Neural cell (in vitro differentiated cells): ENCODE measurements at regions not wholly inside any gene's neighbourhood (a gene's known extent, or its start where the extent isn't known, plus 50 kb on each side); places are given as distances from the start of the nearest gene placed in this dataset.

Source experiments
- EP300 ChIP-seq: fragments of 450-650 bp; conservative IDR thresholded peaks from 2 replicates; pipeline ENCODE4 v1.6.1; 2014; ENCODE audit warnings: antibody characterized with exemption, mild to moderate bottlenecking, moderate library complexity; ENCODE audit not compliant: poor library complexity, severe bottlenecking
- MXI1 ChIP-seq: fragments of 450-650 bp; conservative IDR thresholded peaks from 2 replicates; pipeline ENCODE4 v1.6.1; 2014; ENCODE audit warnings: antibody characterized with exemption, mild to moderate bottlenecking; ENCODE audit not compliant: poor library complexity, severe bottlenecking
- TF ChIP-seq, protein P1 (sequence below): fragments of 450-650 bp; IDR thresholded peaks from 2 replicates; pipeline ENCODE4 v1.5.1; 2014; ENCODE audit warnings: antibody characterized with exemption, mild to moderate bottlenecking, moderate library complexity; ENCODE audit not compliant: poor library complexity, severe bottlenecking

DNA sequence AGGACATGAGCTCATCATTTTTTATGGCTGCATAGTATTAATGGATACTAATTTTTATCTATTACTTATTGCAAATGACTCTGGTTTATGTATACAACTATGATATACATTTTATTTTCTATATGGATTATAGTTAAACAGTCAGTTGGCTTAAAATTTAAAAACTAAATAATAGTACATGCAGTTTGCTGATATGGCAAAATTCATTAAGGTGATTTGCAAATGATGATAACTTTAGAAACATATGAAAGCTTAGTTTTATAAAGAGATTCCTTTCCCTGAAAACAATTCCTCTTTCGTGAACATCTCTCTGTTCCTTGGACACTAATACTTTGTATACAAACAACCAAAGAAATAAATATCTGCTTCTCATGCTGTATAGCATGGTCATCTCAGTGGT is 165.5 kb upstream of the SEMA3E start:
- TF ChIP-seq MXI1 (no peak), EP300 (no peak)
- TF ChIP-seq, protein P1, sequence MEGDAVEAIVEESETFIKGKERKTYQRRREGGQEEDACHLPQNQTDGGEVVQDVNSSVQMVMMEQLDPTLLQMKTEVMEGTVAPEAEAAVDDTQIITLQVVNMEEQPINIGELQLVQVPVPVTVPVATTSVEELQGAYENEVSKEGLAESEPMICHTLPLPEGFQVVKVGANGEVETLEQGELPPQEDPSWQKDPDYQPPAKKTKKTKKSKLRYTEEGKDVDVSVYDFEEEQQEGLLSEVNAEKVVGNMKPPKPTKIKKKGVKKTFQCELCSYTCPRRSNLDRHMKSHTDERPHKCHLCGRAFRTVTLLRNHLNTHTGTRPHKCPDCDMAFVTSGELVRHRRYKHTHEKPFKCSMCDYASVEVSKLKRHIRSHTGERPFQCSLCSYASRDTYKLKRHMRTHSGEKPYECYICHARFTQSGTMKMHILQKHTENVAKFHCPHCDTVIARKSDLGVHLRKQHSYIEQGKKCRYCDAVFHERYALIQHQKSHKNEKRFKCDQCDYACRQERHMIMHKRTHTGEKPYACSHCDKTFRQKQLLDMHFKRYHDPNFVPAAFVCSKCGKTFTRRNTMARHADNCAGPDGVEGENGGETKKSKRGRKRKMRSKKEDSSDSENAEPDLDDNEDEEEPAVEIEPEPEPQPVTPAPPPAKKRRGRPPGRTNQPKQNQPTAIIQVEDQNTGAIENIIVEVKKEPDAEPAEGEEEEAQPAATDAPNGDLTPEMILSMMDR: no peak
